MV-4-11 (cell line): ENCODE measurements at regions not wholly inside any gene's neighbourhood (a gene's known extent, or its start where the extent isn't known, plus 50 kb on each side); places are given as distances from the start of the nearest gene placed in this dataset.

Experiments
- DNase-seq: peaks from one replicate; lab custom pipeline; 2025; lab: John Stamatoyannopoulos, UW

DNA sequence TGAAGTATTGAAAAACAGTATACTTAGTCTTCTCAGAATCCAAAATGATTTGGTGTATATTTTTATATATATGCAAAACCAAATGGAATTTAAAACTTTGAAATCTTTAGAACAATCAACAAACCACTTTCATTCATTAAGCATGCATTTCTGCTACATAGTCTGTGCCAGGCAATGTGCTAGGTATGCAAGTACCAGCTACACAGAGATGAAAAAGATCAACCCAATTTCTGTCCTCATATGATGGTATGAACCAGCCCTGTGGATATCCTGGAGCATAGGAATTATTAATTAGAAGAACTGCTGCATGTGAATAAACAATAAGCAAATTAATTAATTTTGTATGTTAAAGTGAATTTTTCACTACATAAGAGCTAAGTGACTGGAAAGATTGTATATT, 51.2 kb upstream of the RTN4 start:
- no peak for DNase-seq

DNA sequence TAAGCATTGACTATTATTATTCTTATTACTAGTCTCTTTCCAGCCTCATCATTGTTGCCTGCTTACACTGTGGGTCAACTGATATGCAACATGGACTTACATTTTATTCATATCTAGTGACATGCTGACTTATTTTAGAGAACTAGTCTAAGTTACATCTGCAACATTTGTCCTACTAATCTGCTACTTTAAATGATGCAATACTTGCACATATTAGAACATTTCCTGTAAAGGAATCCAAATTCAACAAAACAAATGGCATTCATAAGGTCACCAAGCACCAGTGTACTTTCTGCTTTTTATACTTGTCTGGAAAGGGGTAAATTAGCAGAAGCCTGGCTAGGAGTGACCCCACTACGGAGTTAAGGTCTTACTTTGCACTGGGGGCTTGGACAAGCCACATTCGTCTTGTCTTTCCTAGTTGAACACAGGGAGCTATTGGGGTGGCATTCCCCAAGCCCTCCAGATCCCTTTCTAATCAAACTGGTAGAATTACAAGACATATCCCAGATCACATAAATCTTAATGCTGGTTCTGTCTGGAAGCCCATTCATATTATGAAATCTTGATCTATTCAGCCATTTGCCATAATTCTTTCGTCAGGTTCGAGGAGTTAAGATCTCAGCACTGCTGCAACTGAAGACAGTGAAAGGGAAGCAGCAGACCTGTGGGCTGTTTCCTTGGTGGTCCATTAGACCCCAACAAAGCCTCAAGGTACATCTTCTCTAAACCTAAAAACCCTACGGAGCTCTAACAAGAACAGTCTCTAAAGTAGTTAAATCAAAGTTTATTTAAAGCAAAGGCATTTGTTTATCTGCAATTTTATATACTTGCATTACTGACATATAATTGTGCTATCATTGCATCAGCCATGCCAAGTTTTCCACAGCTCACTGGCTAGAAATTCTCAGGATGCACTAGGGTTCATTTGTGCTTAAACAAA, 49.9 kb upstream of the RTN4 start:
- DNase-seq: peak; percentile 86
